H1 (cell line): ENCODE measurements at regions not wholly inside any gene's neighbourhood (a gene's known extent, or its start where the extent isn't known, plus 50 kb on each side); places are given as distances from the start of the nearest gene placed in this dataset.
"Not testable (repeated sequence)": the region's sequence is repeated elsewhere in the genome, so short reads cannot be mapped to it uniquely, and the experiment has no call there.

Experiments used
- CTCF ChIA-PET: fragments of 300-600 bp; sonication (Branson Sonifier 250); formaldehyde crosslinking; loops from one replicate; lab custom pipeline; 2021; ENCODE audit not compliant: partially characterized antibody; lab: Charles Lee
- POLR2A ChIA-PET: fragments of 300-600 bp; sonication (Branson Sonifier 250); formaldehyde crosslinking; loops from one replicate; lab custom pipeline; 2021; ENCODE audit warnings: inconsistent platforms; ENCODE audit not compliant: partially characterized antibody; lab: Charles Lee
- DNase-seq, 2 experiments: peaks; one replicate each; pipeline versions ENCODE4 v3.0.0 to v3.0.0-alpha.2; 2010 to 2022; ENCODE audit warnings: low spot score in 2 of 2, low read depth in 1 of 2, mixed read lengths in 1 of 2
- FAIRE-seq: peaks from 2 replicates; lab custom pipeline; 2011; peaks lifted over from hg19 to GRCh38; lab: Jason Lieb, UNC
- H2AFZ ChIP-seq: 2 replicates; pipeline ENCODE4 v1.8.1; 2012; ENCODE audit warnings: low read length, inconsistent platforms
- H2AK5ac ChIP-seq: 2 replicates; pipeline ENCODE4 v1.6.1; 2013; ENCODE audit warnings: low read depth, low read length
- H2BK120ac ChIP-seq: replicated peaks from 2 replicates; pipeline ENCODE3; 2013; ENCODE audit warnings: low read depth, low read length, inconsistent platforms
- H2BK12ac ChIP-seq: 2 replicates; pipeline ENCODE4 v1.6.1; 2013; ENCODE audit warnings: low read depth, low read length
- H2BK15ac ChIP-seq: 2 replicates; pipeline ENCODE4 v1.6.1; 2013; ENCODE audit warnings: low read length
- H2BK20ac ChIP-seq: 2 replicates; pipeline ENCODE4 v1.6.1; 2013; ENCODE audit warnings: low read length
- H2BK5ac ChIP-seq: 2 replicates; pipeline ENCODE4 v1.6.1; 2013; ENCODE audit warnings: low read depth, low read length
- H3K14ac ChIP-seq: 2 replicates; pipeline ENCODE4 v1.6.1; 2013; ENCODE audit warnings: inconsistent platforms; ENCODE audit not compliant: insufficient read length
- H3K18ac ChIP-seq: 2 replicates; pipeline ENCODE4 v1.6.1; 2013; ENCODE audit warnings: low read length; ENCODE audit errors: extremely low read depth
- H3K23ac ChIP-seq: 2 replicates; pipeline ENCODE4 v1.6.1; 2013; ENCODE audit warnings: inconsistent platforms; ENCODE audit not compliant: insufficient read length
- H3K23me2 ChIP-seq: 2 replicates; pipeline ENCODE4 v1.6.1; 2013; ENCODE audit warnings: low read depth, low read length
- H3K27ac ChIP-seq: 2 replicates; pipeline ENCODE4 v1.6.1; 2011; ENCODE audit warnings: low read depth, low read length, inconsistent platforms
- H3K27me3 ChIP-seq, 4 experiments: replicated peaks in 1 of 4; 1 replicate in 1 of 4; 2 replicates in 3 of 4; pipeline versions ENCODE4 v1.6.1 to v1.8.1; 2011 to 2013; ENCODE audit warnings: low read length in 3 of 4, mild to moderate bottlenecking in 3 of 4, inconsistent platforms in 2 of 4, mixed read lengths in 2 of 4, moderate library complexity in 1 of 4; ENCODE audit not compliant: control insufficient read depth in 3 of 4, insufficient read depth in 3 of 4; ENCODE audit errors: extremely low read depth in 1 of 4
- H3K36me3 ChIP-seq, 4 experiments: 2 replicates each; pipeline versions ENCODE4 v1.6.1 to v1.8.1; 2011 to 2013; ENCODE audit warnings: mild to moderate bottlenecking in 4 of 4, low read length in 3 of 4, moderate library complexity in 2 of 4, control low read depth in 1 of 4, inconsistent platforms in 1 of 4; ENCODE audit not compliant: insufficient read depth in 4 of 4, control insufficient read depth in 2 of 4
- H3K4ac ChIP-seq: replicated peaks from 2 replicates; pipeline ENCODE3; 2013; ENCODE audit warnings: low read length, low read depth, mixed read lengths, inconsistent platforms; ENCODE audit not compliant: insufficient read length
- H3K4me1 ChIP-seq, 4 experiments: replicated peaks in 1 of 4; 1 replicate in 1 of 4; 2 replicates in 3 of 4; pipeline versions ENCODE4 v1.6.1 to v1.8.1; 2011 to 2013; ENCODE audit warnings: low read length in 3 of 4, inconsistent platforms in 2 of 4, mixed read lengths in 1 of 4; ENCODE audit not compliant: insufficient read depth in 4 of 4, control insufficient read depth in 3 of 4
- H3K4me2 ChIP-seq, 2 experiments: 2 replicates each; pipeline versions ENCODE4 v1.6.1 to v1.8.1; 2011 to 2013; ENCODE audit warnings: low read depth in 2 of 2, low read length in 2 of 2, control low read depth in 1 of 2, inconsistent platforms in 1 of 2, mild to moderate bottlenecking in 1 of 2; ENCODE audit not compliant: insufficient read depth in 1 of 2
- H3K4me3 ChIP-seq, 4 experiments: fragments of 200-600, 300-600 bp in 1 of 4; sonication (generic), shearing (Covaris generic), sonication (Bioruptor Twin) in 1 of 4; 2 replicates each; pipeline versions ENCODE4 v1.5.1 to v1.8.1; 2011 to 2016; ENCODE audit warnings: low read length in 4 of 4, low read depth in 3 of 4, control low read depth in 2 of 4, inconsistent platforms in 2 of 4, mild to moderate bottlenecking in 2 of 4, mixed read lengths in 1 of 4, moderate library complexity in 1 of 4; ENCODE audit not compliant: insufficient read depth in 2 of 4; ENCODE audit errors: extremely low read depth in 1 of 4
- H3K56ac ChIP-seq: replicated peaks from 2 replicates; pipeline ENCODE3; 2013; ENCODE audit warnings: low read depth, mild to moderate bottlenecking, mixed read lengths, low read length, inconsistent platforms; ENCODE audit not compliant: insufficient read length
- H3K79me1 ChIP-seq: 2 replicates; pipeline ENCODE4 v1.6.1; 2013; ENCODE audit warnings: low read depth, low read length, control low read depth
- H3K79me2 ChIP-seq, 2 experiments: 2 replicates each; pipeline versions ENCODE4 v1.6.1 to v1.8.1; 2012 to 2013; ENCODE audit warnings: low read length in 2 of 2, mild to moderate bottlenecking in 2 of 2, inconsistent platforms in 1 of 2; ENCODE audit not compliant: insufficient read depth in 2 of 2, control insufficient read depth in 1 of 2
- H3K9ac ChIP-seq, 4 experiments: replicated peaks in 1 of 4; 1 replicate in 1 of 4; 2 replicates in 3 of 4; pipeline versions ENCODE4 v1.6.1 to v1.8.1; 2011 to 2013; ENCODE audit warnings: low read depth in 3 of 4, low read length in 3 of 4, control low read depth in 2 of 4, mild to moderate bottlenecking in 2 of 4, moderate library complexity in 2 of 4, inconsistent platforms in 1 of 4; ENCODE audit errors: extremely low read depth in 1 of 4
- H3K9me3 ChIP-seq, 2 experiments: 2 replicates each; pipeline versions ENCODE4 v1.6.1 to v1.8.1; 2012 to 2013; ENCODE audit warnings: mild to moderate bottlenecking in 2 of 2, moderate library complexity in 2 of 2, control low read depth in 1 of 2, inconsistent platforms in 1 of 2, low read depth in 1 of 2, low read length in 1 of 2, mixed read lengths in 1 of 2; ENCODE audit not compliant: insufficient read depth in 2 of 2
- H4K20me1 ChIP-seq, 2 experiments: replicated peaks in 1 of 2; 2 replicates each; pipeline versions ENCODE3 to v1.8.1; 2011 to 2013; ENCODE audit warnings: inconsistent platforms in 2 of 2, low read length in 2 of 2, mild to moderate bottlenecking in 1 of 2; ENCODE audit not compliant: insufficient read depth in 2 of 2, control insufficient read depth in 1 of 2
- H4K5ac ChIP-seq: 2 replicates; pipeline ENCODE4 v1.6.1; 2013; ENCODE audit warnings: low read length, low read depth, mixed read lengths, inconsistent platforms; ENCODE audit not compliant: insufficient read length
- H4K8ac ChIP-seq: 2 replicates; pipeline ENCODE4 v1.8.0; 2013; ENCODE audit warnings: mild to moderate bottlenecking, moderate library complexity, low read length, inconsistent platforms; ENCODE audit not compliant: insufficient read depth; ENCODE audit errors: extremely low read depth
- H4K91ac ChIP-seq: replicated peaks from 2 replicates; pipeline ENCODE3; 2013; ENCODE audit warnings: low read length, mixed read lengths, inconsistent platforms; ENCODE audit not compliant: insufficient read length
- CBX8 ChIP-seq: fragments of 300-800, 300-1000 bp; sonication (generic); IDR thresholded peaks from 2 replicates; pipeline ENCODE4 v1.7.1; 2016; ENCODE audit warnings: low read depth, low read length, borderline replicate concordance
- HDAC6 ChIP-seq: IDR thresholded peaks from one replicate; pipeline ENCODE4 v1.7.1; 2012; ENCODE audit warnings: low read depth, mild to moderate bottlenecking, inconsistent platforms, low read length, moderate library complexity
- RFX5 ChIP-seq: IDR thresholded peaks from 2 replicates; pipeline ENCODE4 v1.6.1; 2011; ENCODE audit warnings: low read depth, low read length, improper control_type of control experiment, borderline replicate concordance
- RNF2 ChIP-seq: fragments of 200-900, 300-1000 bp; sonication (generic); IDR thresholded peaks from 2 replicates; pipeline ENCODE4 v1.7.1; 2016; ENCODE audit warnings: borderline replicate concordance, low read depth, mild to moderate bottlenecking, antibody characterized with exemption, low read length; ENCODE audit not compliant: poor library complexity, severe bottlenecking; ENCODE audit errors: missing control alignments
- SIX5 ChIP-seq: IDR thresholded peaks from 2 replicates; pipeline ENCODE4 v1.6.1; 2011; ENCODE audit warnings: mild to moderate bottlenecking, low read depth, low read length
- SP2 ChIP-seq: IDR thresholded peaks from 2 replicates; pipeline ENCODE4 v1.6.1; 2012; ENCODE audit warnings: mild to moderate bottlenecking, low read length, inconsistent platforms
- TAF1 ChIP-seq: IDR thresholded peaks from 2 replicates; pipeline ENCODE4 v1.6.1; 2011; ENCODE audit warnings: mild to moderate bottlenecking, low read depth, low read length
- WGBS, 2 experiments: shearing (Covaris generic) in 1 of 2; methylation state at CpG; one replicate each; pipeline versions ENCODE4 v1.1.6 to v1.1.7; 2013 to 2015; ENCODE audit warnings: low lambda C conversion rate in 2 of 2, mixed read lengths in 2 of 2, inconsistent platforms in 1 of 2, low coverage in 1 of 2, missing lambda C conversion rate in 1 of 2; ENCODE audit not compliant: insufficient replicate concordance in 2 of 2, insufficient coverage in 1 of 2, insufficient read length in 1 of 2; ENCODE audit errors: extremely low coverage in 1 of 2, missing lambda C conversion rate in 1 of 2; 5-methylcytosine and 5-hydroxymethylcytosine counted together
- TF ChIP-seq, protein P1 (sequence below), 3 experiments: IDR thresholded peaks; 1 replicate in 2 of 3; 2 replicates in 1 of 3; pipeline versions ENCODE4 v1.5.1 to v1.6.1; 2011; ENCODE audit warnings: low read length in 3 of 3, mild to moderate bottlenecking in 3 of 3, inconsistent platforms in 2 of 3, low read depth in 1 of 3, moderate library complexity in 1 of 3; ENCODE audit not compliant: insufficient read depth in 1 of 3; ENCODE audit errors: control extremely low read depth in 1 of 3

DNA sequence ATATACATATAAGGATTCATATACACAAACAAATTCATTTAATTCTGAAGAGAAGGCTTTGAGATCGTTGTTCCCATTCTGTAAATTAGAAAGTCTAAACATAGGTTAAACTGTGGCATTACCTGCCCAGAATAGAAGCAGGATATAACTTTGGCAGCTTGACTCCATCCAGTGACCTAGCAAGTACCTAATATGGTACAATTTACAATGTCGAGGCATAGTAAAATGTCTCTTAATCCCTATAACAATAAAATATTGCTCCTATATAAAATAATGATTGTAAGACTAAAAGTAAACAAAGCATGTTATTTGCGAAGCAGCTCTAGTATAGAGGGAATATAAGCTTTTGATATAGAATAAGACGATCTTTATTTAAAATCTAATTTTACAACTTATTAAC is 756.0 kb downstream of the LUZP2 start (continued):
- TF ChIP-seq, protein P1, sequence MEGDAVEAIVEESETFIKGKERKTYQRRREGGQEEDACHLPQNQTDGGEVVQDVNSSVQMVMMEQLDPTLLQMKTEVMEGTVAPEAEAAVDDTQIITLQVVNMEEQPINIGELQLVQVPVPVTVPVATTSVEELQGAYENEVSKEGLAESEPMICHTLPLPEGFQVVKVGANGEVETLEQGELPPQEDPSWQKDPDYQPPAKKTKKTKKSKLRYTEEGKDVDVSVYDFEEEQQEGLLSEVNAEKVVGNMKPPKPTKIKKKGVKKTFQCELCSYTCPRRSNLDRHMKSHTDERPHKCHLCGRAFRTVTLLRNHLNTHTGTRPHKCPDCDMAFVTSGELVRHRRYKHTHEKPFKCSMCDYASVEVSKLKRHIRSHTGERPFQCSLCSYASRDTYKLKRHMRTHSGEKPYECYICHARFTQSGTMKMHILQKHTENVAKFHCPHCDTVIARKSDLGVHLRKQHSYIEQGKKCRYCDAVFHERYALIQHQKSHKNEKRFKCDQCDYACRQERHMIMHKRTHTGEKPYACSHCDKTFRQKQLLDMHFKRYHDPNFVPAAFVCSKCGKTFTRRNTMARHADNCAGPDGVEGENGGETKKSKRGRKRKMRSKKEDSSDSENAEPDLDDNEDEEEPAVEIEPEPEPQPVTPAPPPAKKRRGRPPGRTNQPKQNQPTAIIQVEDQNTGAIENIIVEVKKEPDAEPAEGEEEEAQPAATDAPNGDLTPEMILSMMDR (IDR thresholded peaks at IDR 0.05; ENCODE audit: control extremely low read depth in 1 of 3, insufficient read depth in 1 of 3, low read depth in 1 of 3, low read length in 3 of 3): no peak
- TF ChIP-seq CBX8 (no peak), RFX5 (no peak), TAF1 (no peak), SIX5 (no peak), HDAC6 (no peak), SP2 (no peak), RNF2 (no peak)
- TF ChIP-seq, all 59 proteins: peak for 0

DNA sequence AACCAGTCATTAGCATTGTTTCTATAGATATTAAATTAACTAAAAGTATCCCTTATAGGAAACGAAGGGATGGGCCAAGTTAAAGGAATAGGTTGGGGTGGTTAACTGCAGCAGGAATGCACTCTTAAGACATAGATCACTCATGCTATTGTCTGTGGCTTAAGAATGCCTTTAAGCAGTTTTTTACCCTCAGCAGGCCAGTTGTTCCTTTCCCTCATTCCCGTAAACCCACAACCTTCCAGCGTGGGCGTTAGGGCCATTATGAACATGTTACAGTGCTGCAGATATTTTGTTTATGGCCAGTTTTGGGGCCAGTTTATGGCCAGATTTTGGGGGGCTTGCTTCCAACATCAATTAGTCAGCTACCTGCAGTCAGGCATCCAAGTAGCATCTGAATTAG is 767.0 kb downstream of the LUZP2 start:
- H3K14ac ChIP-seq, H4K5ac ChIP-seq, H3K18ac ChIP-seq, H3K27ac ChIP-seq, H3K4me3 ChIP-seq, H3K23me2 ChIP-seq, DNase-seq, H3K4ac ChIP-seq, H2BK5ac ChIP-seq, H3K23ac ChIP-seq, H3K9me3 ChIP-seq, CTCF ChIA-PET, H3K79me1 ChIP-seq, H3K56ac ChIP-seq, H2AK5ac ChIP-seq, H2BK12ac ChIP-seq, H3K4me1 ChIP-seq, H3K79me2 ChIP-seq, H3K36me3 ChIP-seq, H4K8ac ChIP-seq, POLR2A ChIA-PET, H3K9ac ChIP-seq, H2BK120ac ChIP-seq, H3K27me3 ChIP-seq, H2BK15ac ChIP-seq, H4K20me1 ChIP-seq, FAIRE-seq, H2BK20ac ChIP-seq, H2AFZ ChIP-seq, H4K91ac ChIP-seq, H3K4me2 ChIP-seq: not testable (repeated sequence)
- WGBS, 2 experiments: 97% methylated on average over 4 of the region's 4 CpGs; no CpG with 5 or more reads in 1 of the 2 experiments
